HG03060 (cell line): ENCODE measurements at regions not wholly inside any gene's neighbourhood (a gene's known extent, or its start where the extent isn't known, plus 50 kb on each side); places are given as distances from the start of the nearest gene placed in this dataset.
"Not testable (repeated sequence)": the region's sequence is repeated elsewhere in the genome, so short reads cannot be mapped to it uniquely, and the experiment has no call there.

Source experiments
- ATAC-seq: cut with Tn5 transposase; IDR thresholded peaks from one replicate; pipeline ENCODE4 v1.9.1; 2021; ENCODE audit warnings: low read depth, moderate number of reproducible peaks; ENCODE audit not compliant: unreplicated experiment

GRCh38 chr2:7730990-7731389 lies 813.8 kb downstream of the RNF144A start:
- ATAC-seq: no peak

GRCh38 chr2:7732497-7732896 lies 815.3 kb downstream of the RNF144A start:
- ATAC-seq: no peak

GRCh38 chr2:7736646-7737305 lies 819.6 kb downstream of the RNF144A start:
- no peak for ATAC-seq

- no peak for ATAC-seq
Measured at GRCh38 chr2:7738596-7738995, 821.4 kb downstream of the RNF144A start.

- no peak for ATAC-seq
Measured at GRCh38 chr2:7740114-7740513, 822.9 kb downstream of the RNF144A start.

- ATAC-seq: no peak
Measured at GRCh38 chr2:7742301-7742700, 825.1 kb downstream of the RNF144A start.

GRCh38 chr2:7744827-7745226 lies 827.6 kb downstream of the RNF144A start:
- no peak for ATAC-seq

- ATAC-seq: no peak
Measured at GRCh38 chr2:7745369-7745768, 828.2 kb downstream of the RNF144A start.

- ATAC-seq: no peak
Measured at GRCh38 chr2:7748717-7749415, 831.7 kb downstream of the RNF144A start.

- no peak for ATAC-seq
Measured at GRCh38 chr2:7749895-7750559, 832.8 kb downstream of the RNF144A start.

GRCh38 chr2:7752291-7752690 lies 835.1 kb downstream of the RNF144A start:
- ATAC-seq: no peak

- no peak for ATAC-seq
Measured at GRCh38 chr2:7753777-7754176, 836.6 kb downstream of the RNF144A start.

- ATAC-seq: no peak
Measured at GRCh38 chr2:7755879-7756278, 838.7 kb downstream of the RNF144A start.

GRCh38 chr2:7758073-7758759 lies 841.0 kb downstream of the RNF144A start:
- ATAC-seq: peak; percentile 55

GRCh38 chr2:7759898-7760297 lies 842.7 kb downstream of the RNF144A start:
- ATAC-seq: no peak

GRCh38 chr2:7763418-7763817 lies 846.2 kb downstream of the RNF144A start:
- ATAC-seq: not testable (repeated sequence)

GRCh38 chr2:7765236-7765635 lies 848.0 kb downstream of the RNF144A start:
- ATAC-seq: no peak

GRCh38 chr2:7766088-7766722 lies 849.0 kb downstream of the RNF144A start:
- no peak for ATAC-seq

- ATAC-seq: no peak
Measured at GRCh38 chr2:7766978-7767565, 849.9 kb downstream of the RNF144A start.

- no peak for ATAC-seq
Measured at GRCh38 chr2:7767902-7768301, 850.7 kb downstream of the RNF144A start.
